Loucy (cell line): ENCODE measurements at regions not wholly inside any gene's neighbourhood (a gene's known extent, or its start where the extent isn't known, plus 50 kb on each side); places are given as distances from the start of the nearest gene placed in this dataset.

ENCODE experiments used
- EZH2phosphoT487 ChIP-seq: fragments of 200-600 bp; IDR thresholded peaks from 2 replicates; pipeline ENCODE4 v1.6.1; 2018; ENCODE audit warnings: antibody characterized with exemption, mild to moderate bottlenecking, moderate library complexity, borderline replicate concordance
- TF ChIP-seq, protein P1 (sequence below): fragments of 200-600 bp; sonication (generic); conservative IDR thresholded peaks from 2 replicates; pipeline ENCODE4 v1.5.1; 2014; ENCODE audit warnings: mild to moderate bottlenecking, antibody characterized with exemption, low read length

DNA sequence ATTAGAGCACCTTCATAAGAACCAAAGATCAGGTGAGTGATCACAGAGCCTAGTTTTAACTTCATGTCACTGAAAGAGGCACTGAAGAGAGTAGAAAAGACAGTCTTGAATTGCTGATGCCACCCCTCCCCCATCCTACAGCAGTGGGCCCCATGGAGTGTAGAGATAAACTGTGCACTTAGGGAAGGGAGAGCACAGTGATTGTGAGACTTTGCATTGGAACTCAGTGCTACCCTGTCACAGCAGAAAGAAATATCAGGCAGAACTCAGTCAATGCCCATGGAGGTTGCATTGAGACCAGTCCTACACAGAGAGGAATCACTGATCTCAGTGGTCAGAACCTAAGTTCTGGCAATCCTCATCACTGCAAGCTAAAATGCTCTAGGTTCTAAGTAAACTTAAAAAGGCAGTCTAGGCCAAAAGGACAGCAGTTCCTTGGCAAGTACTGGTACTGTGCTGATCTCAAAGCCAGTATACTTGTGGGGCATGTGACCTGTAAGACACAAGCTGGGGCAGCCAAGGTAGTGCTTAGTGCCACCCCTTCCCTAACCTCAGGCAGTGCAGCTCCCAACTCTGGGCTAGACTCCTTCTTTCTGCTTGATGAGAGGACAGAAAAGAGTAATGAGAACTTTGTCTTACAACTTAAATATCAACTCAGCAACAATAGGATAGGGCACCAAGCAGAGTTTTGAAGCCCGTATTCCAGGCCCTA is 94.1 kb downstream of the FSCB start:
- TF ChIP-seq, protein P1, sequence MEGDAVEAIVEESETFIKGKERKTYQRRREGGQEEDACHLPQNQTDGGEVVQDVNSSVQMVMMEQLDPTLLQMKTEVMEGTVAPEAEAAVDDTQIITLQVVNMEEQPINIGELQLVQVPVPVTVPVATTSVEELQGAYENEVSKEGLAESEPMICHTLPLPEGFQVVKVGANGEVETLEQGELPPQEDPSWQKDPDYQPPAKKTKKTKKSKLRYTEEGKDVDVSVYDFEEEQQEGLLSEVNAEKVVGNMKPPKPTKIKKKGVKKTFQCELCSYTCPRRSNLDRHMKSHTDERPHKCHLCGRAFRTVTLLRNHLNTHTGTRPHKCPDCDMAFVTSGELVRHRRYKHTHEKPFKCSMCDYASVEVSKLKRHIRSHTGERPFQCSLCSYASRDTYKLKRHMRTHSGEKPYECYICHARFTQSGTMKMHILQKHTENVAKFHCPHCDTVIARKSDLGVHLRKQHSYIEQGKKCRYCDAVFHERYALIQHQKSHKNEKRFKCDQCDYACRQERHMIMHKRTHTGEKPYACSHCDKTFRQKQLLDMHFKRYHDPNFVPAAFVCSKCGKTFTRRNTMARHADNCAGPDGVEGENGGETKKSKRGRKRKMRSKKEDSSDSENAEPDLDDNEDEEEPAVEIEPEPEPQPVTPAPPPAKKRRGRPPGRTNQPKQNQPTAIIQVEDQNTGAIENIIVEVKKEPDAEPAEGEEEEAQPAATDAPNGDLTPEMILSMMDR, result no peak
- no peak for TF ChIP-seq EZH2phosphoT487
